DMS79 (cell line): ENCODE measurements at regions not wholly inside any gene's neighbourhood (a gene's known extent, or its start where the extent isn't known, plus 50 kb on each side); places are given as distances from the start of the nearest gene placed in this dataset.
A peak's percentile ranks its signal among the peaks of the same experiment; 100 is the strongest.

Experiments used
- DNase-seq: peaks from one replicate; lab custom pipeline; 2025; lab: John Stamatoyannopoulos, UW

GRCh38 chr4:55754754-55755350, 64.7 kb upstream of the EXOC1L start:
- DNase-seq, result no peak

GRCh38 chr4:55756208-55756607, 63.4 kb upstream of the EXOC1L start:
- no peak for DNase-seq

- DNase-seq, result no peak
Measured at GRCh38 chr4:55757356-55757952, 62.1 kb upstream of the EXOC1L start.

GRCh38 chr4:55758066-55758465, 61.5 kb upstream of the EXOC1L start:
- DNase-seq, result peak; percentile 53

GRCh38 chr4:55758570-55758969, 61.0 kb upstream of the EXOC1L start:
- peak; percentile 53 for DNase-seq

- DNase-seq, result no peak
Measured at GRCh38 chr4:55762819-55763218, 56.8 kb upstream of the EXOC1L start.

- no peak for DNase-seq
Measured at GRCh38 chr4:55763996-55764395, 55.6 kb upstream of the EXOC1L start.

GRCh38 chr4:55765070-55765469, 54.5 kb upstream of the EXOC1L start:
- peak; percentile 24 for DNase-seq

- DNase-seq, result no peak
Measured at GRCh38 chr4:55768291-55768690, 51.3 kb upstream of the EXOC1L start.
